Right atrium auricular region (tissue), 2 donors: ENCODE measurements at regions not wholly inside any gene's neighbourhood (a gene's known extent, or its start where the extent isn't known, plus 50 kb on each side); places are given as distances from the start of the nearest gene placed in this dataset.
A peak's percentile ranks its signal among the peaks of the same experiment; 100 is the strongest.

Experiments
- DNase-seq: peaks from one replicate; pipeline ENCODE4 v3.0.0-alpha.2; 2019; ENCODE audit warnings: low spot score
- H3K27ac ChIP-seq, 2 donors: fragments of 200-600 bp; sonication (generic); 1 replicate in 1 of 2; 2 replicates in 1 of 2; pipeline ENCODE4 v1.5.1; 2016 to 2019
- H3K27me3 ChIP-seq, 2 donors: fragments of 200-600 bp; sonication (generic); one replicate each; pipeline versions ENCODE4 v1.5.1 to v1.6.0; 2017 to 2019
- H3K36me3 ChIP-seq: fragments of 200-600 bp; sonication (generic); one replicate; pipeline ENCODE4 v1.5.1; 2016
- H3K4me1 ChIP-seq, 2 donors: fragments of 200-600 bp; sonication (generic); one replicate each; pipeline versions ENCODE4 v1.5.1 to v1.6.0; 2017 to 2019
- H3K4me3 ChIP-seq, 2 donors: fragments of 200-600 bp; sonication (generic); 1 replicate in 1 of 2; 2 replicates in 1 of 2; pipeline ENCODE4 v1.5.1; 2017 to 2019; ENCODE audit warnings: mild to moderate bottlenecking in 1 of 2, moderate library complexity in 1 of 2
- H3K9me3 ChIP-seq, 2 donors: fragments of 200-600 bp; sonication (generic); one replicate each; pipeline ENCODE4 v1.5.1; 2019
- TF ChIP-seq, protein P1 (sequence below), 2 donors: fragments of 200-600 bp; sonication (generic); IDR thresholded peaks; one replicate each; pipeline ENCODE4 v1.5.1; 2019; ENCODE audit warnings: antibody characterized with exemption in 2 of 2

DNA sequence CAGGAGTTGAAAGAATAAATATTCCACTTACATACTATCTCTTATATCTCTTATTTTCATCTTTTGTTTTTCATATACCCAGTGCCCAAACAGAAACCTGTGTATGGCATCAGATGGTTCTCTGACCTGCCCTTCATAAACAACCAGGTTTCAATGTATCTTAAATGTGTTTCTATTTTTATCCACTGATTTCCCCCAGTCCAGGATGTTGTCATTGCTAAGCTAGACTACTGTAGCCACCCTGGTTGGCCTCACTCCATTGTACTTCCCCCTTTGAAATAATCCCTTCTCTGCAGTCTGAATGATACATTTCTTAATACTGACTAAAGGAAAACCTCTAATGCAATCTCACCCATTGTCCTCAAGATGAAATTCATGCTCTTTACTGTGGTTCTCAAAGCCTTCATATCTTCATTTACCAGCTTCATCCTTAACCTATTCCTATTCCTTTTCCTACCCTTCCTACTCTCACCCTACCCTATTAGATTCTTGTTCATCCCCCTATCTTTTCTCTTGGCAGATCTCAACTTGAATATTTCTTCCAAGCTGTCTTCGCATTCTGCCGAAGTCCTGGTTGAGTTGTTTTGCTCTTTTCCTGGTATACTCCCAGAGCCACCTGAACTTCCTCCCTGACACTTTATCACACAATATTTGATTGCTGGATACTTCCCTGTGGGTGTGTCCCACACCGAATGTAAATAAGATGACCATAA is 312.4 kb downstream of the FOXG1 start:
- no peaks in the 10 kb centered on the region for H3K4me1 ChIP-seq
- TF ChIP-seq, protein P1, sequence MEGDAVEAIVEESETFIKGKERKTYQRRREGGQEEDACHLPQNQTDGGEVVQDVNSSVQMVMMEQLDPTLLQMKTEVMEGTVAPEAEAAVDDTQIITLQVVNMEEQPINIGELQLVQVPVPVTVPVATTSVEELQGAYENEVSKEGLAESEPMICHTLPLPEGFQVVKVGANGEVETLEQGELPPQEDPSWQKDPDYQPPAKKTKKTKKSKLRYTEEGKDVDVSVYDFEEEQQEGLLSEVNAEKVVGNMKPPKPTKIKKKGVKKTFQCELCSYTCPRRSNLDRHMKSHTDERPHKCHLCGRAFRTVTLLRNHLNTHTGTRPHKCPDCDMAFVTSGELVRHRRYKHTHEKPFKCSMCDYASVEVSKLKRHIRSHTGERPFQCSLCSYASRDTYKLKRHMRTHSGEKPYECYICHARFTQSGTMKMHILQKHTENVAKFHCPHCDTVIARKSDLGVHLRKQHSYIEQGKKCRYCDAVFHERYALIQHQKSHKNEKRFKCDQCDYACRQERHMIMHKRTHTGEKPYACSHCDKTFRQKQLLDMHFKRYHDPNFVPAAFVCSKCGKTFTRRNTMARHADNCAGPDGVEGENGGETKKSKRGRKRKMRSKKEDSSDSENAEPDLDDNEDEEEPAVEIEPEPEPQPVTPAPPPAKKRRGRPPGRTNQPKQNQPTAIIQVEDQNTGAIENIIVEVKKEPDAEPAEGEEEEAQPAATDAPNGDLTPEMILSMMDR (IDR thresholded peaks at IDR 0.05), result no peak
- H3K27me3 ChIP-seq, result no peaks in the 10 kb centered on the region
- no peaks in the 10 kb centered on the region for H3K9me3 ChIP-seq
- H3K36me3 ChIP-seq, result no peaks in the 10 kb centered on the region
- no peak for DNase-seq
- no peak overlapping the region for H3K27ac ChIP-seq
- H3K4me3 ChIP-seq, result no peak overlapping the region

DNA sequence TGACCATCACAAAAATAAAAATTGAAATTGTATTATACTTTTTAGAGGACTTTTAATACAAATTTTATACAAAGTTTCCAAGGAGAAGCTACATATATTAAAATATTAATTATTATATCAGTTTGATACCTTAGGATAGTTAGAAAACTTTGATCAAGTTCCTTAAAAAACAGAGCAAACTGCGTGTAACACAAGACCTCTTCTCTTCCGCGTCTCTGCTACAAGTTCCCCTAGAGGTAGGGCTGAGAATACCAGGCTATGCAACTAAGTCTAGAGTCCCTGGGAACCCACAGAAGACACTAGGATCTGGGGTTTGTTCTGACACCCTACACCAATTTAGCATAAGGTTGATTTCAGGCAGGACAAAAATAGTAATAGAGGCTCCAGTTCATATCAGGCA is 319.0 kb downstream of the FOXG1 start:
- Histone ChIP-seq H3K9me3 (no peaks in the 10 kb centered on the region), H3K27ac (no peak overlapping the region)
- TF ChIP-seq, protein P1 (IDR thresholded peaks at IDR 0.05), result peak in 1 of 2 donors; percentile 17

DNA sequence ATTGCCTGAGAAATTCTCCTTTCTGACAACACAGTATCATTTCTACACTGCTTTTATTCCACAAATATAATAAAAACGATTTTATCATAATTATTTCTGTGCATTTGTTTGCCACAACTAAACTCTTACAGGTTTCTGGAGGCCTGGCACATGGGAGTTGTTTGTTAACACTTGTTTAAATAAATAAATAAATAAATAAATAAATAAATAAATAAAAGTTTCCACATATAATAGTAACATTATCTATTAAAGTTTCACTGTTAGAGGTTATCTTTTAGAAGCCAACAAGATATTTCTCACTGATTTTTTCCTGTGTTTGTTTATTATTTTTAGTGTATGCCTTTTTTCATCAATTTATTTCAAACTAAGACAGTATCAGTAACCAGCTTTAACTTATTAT is 323.3 kb downstream of the FOXG1 start:
- no peaks in the 10 kb centered on the region for H3K9me3 ChIP-seq
- no peak for DNase-seq
- H3K4me1 ChIP-seq, result no peaks in the 10 kb centered on the region
- TF ChIP-seq, protein P1 (IDR thresholded peaks at IDR 0.05), result no peak
- H3K27me3 ChIP-seq, result no peaks in the 10 kb centered on the region
- no peak overlapping the region for H3K4me3 ChIP-seq
- no peak overlapping the region for H3K27ac ChIP-seq
- H3K36me3 ChIP-seq, result no peaks in the 10 kb centered on the region

More for the DNA sequence above, 319.0 kb downstream of the FOXG1 start:
- Histone ChIP-seq H3K4me1 (no peaks in the 10 kb centered on the region), H3K27me3 (no peaks in the 10 kb centered on the region), H3K36me3 (no peaks in the 10 kb centered on the region), H3K4me3 (no peak overlapping the region)
- no peak for DNase-seq

DNA sequence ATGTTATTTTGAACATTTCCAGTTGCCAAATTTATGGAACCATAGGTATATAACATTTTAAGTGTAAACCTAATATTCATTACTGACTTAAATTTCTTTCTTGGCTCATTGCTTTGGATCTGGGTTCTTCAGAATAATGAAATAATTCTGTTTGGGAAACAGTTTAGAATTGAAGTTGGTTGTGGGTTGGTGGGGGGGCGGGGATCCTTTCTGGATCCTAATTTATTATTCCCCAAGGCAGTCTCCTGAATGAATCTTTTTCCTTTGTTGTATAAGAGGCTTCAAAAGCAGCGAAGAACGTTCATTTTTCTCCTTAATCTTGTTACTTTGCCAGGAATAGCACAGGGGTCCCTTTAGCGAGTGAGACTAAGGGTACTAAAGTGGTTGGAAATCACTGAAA is 325.5 kb downstream of the FOXG1 start:
- no peaks in the 10 kb centered on the region for H3K36me3 ChIP-seq
- H3K27me3 ChIP-seq, result no peaks in the 10 kb centered on the region
- H3K9me3 ChIP-seq, result no peaks in the 10 kb centered on the region
- no peaks in the 10 kb centered on the region for H3K4me1 ChIP-seq
- DNase-seq, result no peak
- no peak overlapping the region for H3K27ac ChIP-seq
- no peak overlapping the region for H3K4me3 ChIP-seq
- TF ChIP-seq, protein P1 (IDR thresholded peaks at IDR 0.05), result no peak

DNA sequence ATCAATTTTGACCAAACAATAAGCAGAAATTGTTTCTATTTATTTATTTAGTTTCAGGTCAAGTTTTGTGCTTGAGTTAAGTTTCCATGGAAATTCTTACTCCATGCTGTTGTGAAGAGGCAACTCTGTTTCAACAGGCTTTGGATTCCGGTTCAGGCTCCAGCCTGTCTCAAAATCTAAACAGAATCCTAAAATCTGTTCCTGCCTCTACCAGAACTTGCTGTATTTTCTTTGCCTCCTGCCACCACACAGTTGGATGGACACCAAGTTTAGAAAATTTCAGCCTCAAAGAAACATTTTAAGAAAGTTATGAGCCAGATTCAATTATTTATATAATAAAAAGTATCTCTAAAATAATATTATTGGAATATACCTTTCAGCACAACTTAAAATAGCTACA is 330.9 kb downstream of the FOXG1 start:
- H3K36me3 ChIP-seq, result no peaks in the 10 kb centered on the region
- no peak overlapping the region for H3K27ac ChIP-seq
- no peaks in the 10 kb centered on the region for H3K9me3 ChIP-seq
- no peaks in the 10 kb centered on the region for H3K4me1 ChIP-seq
- H3K27me3 ChIP-seq, result no peaks in the 10 kb centered on the region
- DNase-seq, result no peak
- TF ChIP-seq, protein P1 (IDR thresholded peaks at IDR 0.05), result no peak
- H3K4me3 ChIP-seq, result no peak overlapping the region

DNA sequence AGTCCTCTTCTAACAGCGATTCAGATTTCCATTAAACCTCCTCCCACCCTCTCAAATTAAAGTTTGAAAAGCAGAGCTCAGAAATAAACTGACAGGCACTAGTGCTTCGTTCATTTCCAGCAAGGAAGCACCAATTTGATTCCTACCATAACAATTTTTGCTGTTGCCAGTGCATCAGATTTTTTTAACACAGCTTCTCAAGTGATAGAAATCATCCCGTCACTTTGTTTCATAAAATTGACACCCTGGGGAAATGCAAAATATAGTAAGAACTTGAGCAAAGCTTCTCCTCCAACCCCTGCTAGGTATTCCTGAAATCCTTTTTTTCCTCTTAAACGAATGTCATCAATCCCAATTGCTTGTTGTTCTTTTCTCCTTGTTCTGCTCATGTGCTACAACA is 332.1 kb downstream of the FOXG1 start:
- Histone ChIP-seq H3K36me3 (no peaks in the 10 kb centered on the region), H3K4me3 (no peak overlapping the region), H3K9me3 (no peaks in the 10 kb centered on the region), H3K4me1 (no peaks in the 10 kb centered on the region), H3K27ac (no peak overlapping the region), H3K27me3 (no peaks in the 10 kb centered on the region)
- TF ChIP-seq, protein P1 (IDR thresholded peaks at IDR 0.05), result no peak
- no peak for DNase-seq
